ENCODE measurements at regions not wholly inside any gene's neighbourhood (a gene's known extent, or its start where the extent isn't known, plus 50 kb on each side); places are given as distances from the start of the nearest gene placed in this dataset.
"Not testable (repeated sequence)": the region's sequence is repeated elsewhere in the genome, so short reads cannot be mapped to it uniquely, and the experiment has no call there.

DNA sequence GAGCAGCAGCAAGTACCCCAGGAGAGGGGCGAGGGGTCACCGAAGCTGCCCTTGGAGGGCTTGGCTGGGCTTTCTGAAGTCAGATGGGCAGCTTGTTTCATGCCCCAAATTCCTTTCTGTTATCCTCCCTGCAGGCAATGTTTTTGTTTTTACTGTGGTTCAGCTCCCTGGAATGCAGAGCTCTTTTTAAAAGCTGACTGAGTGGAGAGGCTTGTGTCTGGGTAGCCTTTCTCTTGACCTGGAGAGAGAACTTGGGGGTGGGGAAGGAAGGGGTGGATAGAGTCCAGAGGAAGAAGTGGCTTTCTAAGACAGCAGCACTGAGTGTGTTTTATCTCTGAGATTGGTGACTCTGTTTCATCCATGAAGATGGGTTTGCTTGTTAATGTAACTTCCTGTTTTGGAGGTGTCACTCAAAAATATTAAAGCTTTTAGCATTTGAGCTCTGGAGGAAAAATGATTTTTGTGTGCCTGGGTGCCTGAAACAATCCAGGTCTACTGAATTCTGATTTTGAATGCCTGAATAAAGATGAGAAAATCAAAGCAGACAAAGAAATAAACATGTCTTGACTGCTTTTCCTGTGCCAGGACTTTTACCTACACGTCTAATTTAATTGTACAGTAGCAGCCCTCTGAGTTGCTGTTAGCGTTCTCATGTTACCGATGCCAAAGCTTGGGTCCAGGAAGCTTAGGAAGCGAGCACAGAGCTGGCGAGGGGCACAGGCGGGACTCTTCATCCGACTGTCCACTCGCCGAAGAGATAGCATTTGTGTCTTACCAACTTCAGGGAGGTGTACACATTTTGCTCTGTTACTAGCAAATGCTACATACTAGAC, 78.2 kb upstream of the EEF1E1 start:
- DNase-seq (ENCODE audit: low read depth in 2 of 2), result no peak

GRCh38 chr6:8177721-8178120, 75.4 kb upstream of the EEF1E1 start:
- DNase-seq (ENCODE audit: low read depth in 2 of 2), result no peak

DNA sequence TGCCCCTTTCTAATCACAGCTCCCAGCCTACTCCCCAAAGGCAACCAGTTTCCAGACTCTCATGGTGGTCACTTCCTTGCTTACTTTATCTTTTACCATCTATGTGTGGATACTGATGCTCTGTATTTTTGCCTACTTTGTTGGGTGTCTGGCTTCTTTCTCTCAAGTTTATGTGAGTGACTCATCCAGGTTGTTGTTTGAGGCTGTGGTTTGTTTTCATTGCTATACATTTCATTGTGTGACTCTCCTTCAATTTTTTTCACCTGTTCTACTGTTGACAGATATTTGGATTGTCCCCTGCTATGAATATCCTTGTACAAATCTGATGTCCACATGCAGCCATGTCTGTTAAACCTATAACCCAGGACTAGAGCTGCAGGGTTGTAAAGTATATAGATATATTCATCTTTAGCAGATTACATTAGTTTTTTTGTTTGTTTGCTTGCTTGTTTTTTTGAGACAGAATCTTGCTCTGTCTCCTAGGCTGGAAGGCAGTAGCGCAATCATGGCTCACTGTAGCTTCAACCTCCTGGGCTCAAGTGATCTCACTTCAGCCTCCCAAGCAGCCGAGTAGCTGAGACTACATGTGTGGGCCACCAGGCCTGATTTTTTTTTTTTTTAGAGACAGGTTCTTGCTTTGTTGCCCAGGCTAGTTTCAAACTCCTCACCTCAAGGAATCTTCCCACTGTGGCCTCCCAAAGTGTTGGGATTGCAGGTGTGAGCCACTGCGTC, 72.9 kb upstream of the EEF1E1 start:
- DNase-seq (ENCODE audit: low read depth in 2 of 2), result no peak

DNA sequence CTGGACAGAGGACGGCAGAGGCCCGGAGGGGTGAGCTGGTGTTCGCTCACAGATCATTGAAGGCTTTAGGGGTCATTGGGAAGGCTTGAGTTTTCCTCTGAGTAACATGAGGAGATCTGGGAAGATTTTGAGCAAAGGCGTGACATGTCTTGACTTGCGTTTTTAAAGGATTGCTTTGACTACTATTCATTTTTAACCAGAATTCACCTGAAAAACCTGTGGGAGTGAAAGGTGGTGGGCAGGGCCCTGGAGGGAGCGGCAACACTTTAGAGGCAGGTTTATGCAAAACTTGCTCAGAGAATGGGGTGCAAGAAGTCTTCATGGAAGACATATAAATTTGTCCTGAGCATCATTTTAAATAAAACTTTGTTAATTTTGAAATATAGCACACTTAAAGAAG, 72.2 kb upstream of the EEF1E1 start:
- DNase-seq (ENCODE audit: low read depth in 2 of 2), result no peak

DNA sequence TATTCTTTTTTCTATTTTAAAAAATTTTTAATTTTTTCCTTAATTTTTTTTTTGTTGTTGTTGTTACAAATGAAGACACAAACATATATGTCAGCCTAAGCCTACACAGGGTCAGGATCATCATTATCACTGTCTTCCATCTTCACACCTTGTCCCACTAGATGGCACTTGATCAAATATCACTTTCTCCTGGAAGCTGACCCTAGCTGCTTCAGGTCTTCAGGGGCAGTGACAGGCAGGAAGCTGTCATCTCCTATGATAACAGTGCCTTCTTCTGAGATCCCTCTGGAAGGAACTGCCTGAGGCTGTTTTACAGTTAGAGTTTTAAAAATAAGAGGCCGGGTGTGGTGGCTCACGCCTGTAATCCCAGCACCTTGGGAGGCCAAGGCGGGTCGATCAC, 70.2 kb upstream of the EEF1E1 start:
- DNase-seq (ENCODE audit: low read depth in 2 of 2), result no peak

DNA sequence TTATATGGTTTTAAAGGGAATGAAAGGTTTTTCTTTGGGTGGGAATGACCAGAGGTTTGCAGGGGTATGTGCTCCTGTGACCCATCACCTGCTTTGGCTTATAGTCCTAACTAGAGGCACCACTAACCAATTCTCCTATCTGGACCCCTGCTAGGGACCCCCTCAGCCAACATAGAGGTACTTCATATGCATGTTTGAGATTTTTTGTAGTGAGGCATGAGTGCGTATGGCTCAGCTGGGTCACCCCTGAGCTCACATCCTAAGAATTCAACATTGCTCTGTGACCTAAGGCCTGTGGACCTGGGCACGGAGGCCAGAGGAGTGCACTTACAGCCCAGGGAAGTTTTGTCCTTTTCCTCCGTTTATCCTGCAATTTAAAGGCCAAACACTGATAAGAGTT, 68.4 kb upstream of the EEF1E1 start:
- no peak for DNase-seq (ENCODE audit: low read depth in 2 of 2)

DNA sequence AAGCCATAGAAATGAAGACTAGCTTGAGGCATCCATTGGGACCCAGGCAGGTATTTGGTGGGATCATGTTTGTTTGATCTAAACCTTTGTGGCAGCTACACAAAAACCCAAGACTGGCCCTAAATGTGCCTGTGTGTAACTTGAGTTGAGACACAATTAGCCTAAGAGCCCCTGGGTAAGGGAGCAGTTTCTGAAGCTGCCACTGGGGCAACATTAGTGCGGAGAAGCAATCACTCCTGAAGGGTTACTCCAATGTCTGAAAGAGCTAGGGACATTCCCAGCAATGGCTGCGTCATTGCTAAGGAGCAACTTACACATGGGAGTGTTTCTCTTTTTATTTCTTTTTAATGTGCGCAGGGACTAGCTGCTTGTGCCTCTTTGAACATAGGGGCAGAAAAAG, 67.9 kb upstream of the EEF1E1 start:
- DNase-seq (ENCODE audit: low read depth in 2 of 2), result no peak

- no peak for DNase-seq (ENCODE audit: low read depth in 2 of 2)
Observed at GRCh38 chr6:8166156-8166555, 63.8 kb upstream of the EEF1E1 start.

- not testable (repeated sequence) for DNase-seq (ENCODE audit: low read depth in 2 of 2)
Observed at GRCh38 chr6:8165008-8165407, 62.7 kb upstream of the EEF1E1 start.

GRCh38 chr6:8164281-8164680, 61.9 kb upstream of the EEF1E1 start:
- DNase-seq (ENCODE audit: low read depth in 2 of 2), result not testable (repeated sequence)

DNA sequence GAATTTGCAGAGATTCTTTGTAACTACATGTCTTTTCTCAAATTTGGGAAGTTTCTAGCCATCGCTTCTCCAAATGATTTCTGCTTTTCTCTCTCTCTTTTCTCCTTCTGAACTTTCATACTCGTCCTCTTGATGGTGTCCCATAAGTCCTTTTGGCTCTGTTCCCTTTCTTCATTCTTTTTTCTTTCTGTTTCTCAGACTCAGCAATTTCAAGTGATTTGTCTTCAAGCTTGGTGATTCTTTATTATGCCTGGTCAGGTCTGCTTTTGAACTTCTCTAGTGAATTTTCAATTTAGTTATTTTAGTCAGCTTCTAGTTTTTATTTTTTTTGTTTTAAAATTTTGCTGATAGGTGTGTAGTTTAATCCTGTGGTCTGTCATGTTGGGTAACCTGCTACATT, 57.6 kb upstream of the EEF1E1 start:
- no peak for DNase-seq (ENCODE audit: low read depth in 2 of 2)

DNA sequence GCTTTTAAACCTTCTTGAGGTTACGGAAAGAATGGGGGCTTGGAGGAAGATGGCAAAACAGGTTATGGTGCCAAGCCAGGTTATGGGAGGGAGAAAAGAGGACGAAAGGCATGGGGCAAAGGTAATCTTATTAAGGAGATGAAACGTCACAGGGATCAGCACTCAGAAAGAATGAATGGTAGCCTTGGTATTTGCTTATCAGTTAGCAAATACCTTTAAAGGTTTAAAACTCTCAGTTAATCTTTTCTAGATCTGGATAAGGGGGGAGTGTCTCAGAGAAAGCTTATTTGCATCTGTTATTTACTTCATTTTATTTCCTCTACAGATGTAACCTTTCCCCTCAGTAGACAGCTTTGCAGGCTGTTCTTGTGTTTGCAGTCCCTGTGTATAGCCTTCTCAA, 55.5 kb upstream of the EEF1E1 start:
- no peak for DNase-seq (ENCODE audit: low read depth in 2 of 2)

GRCh38 chr6:8155259-8156012, 53.1 kb upstream of the EEF1E1 start:
- DNase-seq (ENCODE audit: low read depth in 2 of 2), result no peak

All from lung microvascular endothelial cell (primary cell).